GM12878 (cell line): ENCODE measurements at regions not wholly inside any gene's neighbourhood (a gene's known extent, or its start where the extent isn't known, plus 50 kb on each side); places are given as distances from the start of the nearest gene placed in this dataset.
A peak's percentile ranks its signal among the peaks of the same experiment; 100 is the strongest.

Experiments used
- ATF7 ChIP-seq: fragments of 450-650 bp; IDR thresholded peaks from 2 replicates; pipeline ENCODE4 v1.6.1; 2016; ENCODE audit warnings: low read depth, mild to moderate bottlenecking
- BACH1 ChIP-seq: fragments of 450-650 bp; IDR thresholded peaks from 2 replicates; pipeline ENCODE4 v1.6.1; 2017; ENCODE audit warnings: mild to moderate bottlenecking, borderline replicate concordance
- BCL3 ChIP-seq: IDR thresholded peaks from 2 replicates; pipeline ENCODE4 v1.6.1; 2011; ENCODE audit warnings: borderline replicate concordance, low read depth, mild to moderate bottlenecking, moderate library complexity, low read length; ENCODE audit not compliant: insufficient read depth, poor library complexity, severe bottlenecking
- BCLAF1 ChIP-seq: fragments of 450-650 bp; IDR thresholded peaks from 2 replicates; pipeline ENCODE4 v1.6.1; 2017; ENCODE audit warnings: antibody characterized with exemption, mild to moderate bottlenecking, moderate library complexity
- CHD1 ChIP-seq: IDR thresholded peaks from 2 replicates; pipeline ENCODE4 v1.6.1; 2012; ENCODE audit warnings: low read depth, low read length, improper control_type of control experiment
- EZH2 ChIP-seq: IDR thresholded peaks from 2 replicates; pipeline ENCODE4 v1.6.1; 2012; ENCODE audit warnings: low read depth, mild to moderate bottlenecking, control low read depth, inconsistent platforms, low read length, borderline replicate concordance; ENCODE audit not compliant: control insufficient read depth
- GATAD2B ChIP-seq: fragments of 450-650 bp; conservative IDR thresholded peaks from 2 replicates; pipeline ENCODE4 v1.6.1; 2017; ENCODE audit warnings: low read depth, mild to moderate bottlenecking, moderate library complexity
- JUNB ChIP-seq: IDR thresholded peaks from 2 replicates; pipeline ENCODE4 v1.6.1; 2016; ENCODE audit warnings: antibody characterized with exemption, mild to moderate bottlenecking
- JUND ChIP-seq: IDR thresholded peaks from 2 replicates; pipeline ENCODE4 v1.6.1; 2012; ENCODE audit warnings: low read depth, mild to moderate bottlenecking, low read length, improper control_type of control experiment, moderate library complexity
- MXI1 ChIP-seq: fragments of 150-350 bp; IDR thresholded peaks from 2 replicates; pipeline ENCODE4 v1.6.1; 2011; ENCODE audit warnings: low read depth, mild to moderate bottlenecking, inconsistent platforms, low read length, improper control_type of control experiment
- NFIC ChIP-seq: IDR thresholded peaks from 2 replicates; pipeline ENCODE4 v1.6.1; 2012; ENCODE audit warnings: low read depth, mild to moderate bottlenecking, inconsistent platforms, low read length, moderate library complexity
- NFYB ChIP-seq: IDR thresholded peaks from 2 replicates; pipeline ENCODE4 v1.6.1; 2011; ENCODE audit warnings: low read depth, mild to moderate bottlenecking, low read length, improper control_type of control experiment, moderate library complexity; ENCODE audit not compliant: insufficient read depth
- PAX8 ChIP-seq: fragments of 450-650 bp; IDR thresholded peaks from 2 replicates; pipeline ENCODE4 v1.6.1; 2017; ENCODE audit warnings: mild to moderate bottlenecking, moderate library complexity
- PBX3 ChIP-seq: IDR thresholded peaks from 2 replicates; pipeline ENCODE4 v1.6.1; 2011; ENCODE audit warnings: mild to moderate bottlenecking, low read depth, low read length, moderate library complexity; ENCODE audit not compliant: insufficient replicate concordance
- RB1 ChIP-seq: fragments of 450-650 bp; formaldehyde crosslinking; IDR thresholded peaks from 2 replicates; pipeline ENCODE4 v1.6.1; 2017; ENCODE audit warnings: mild to moderate bottlenecking, borderline replicate concordance
- RELA ChIP-seq: fragments of 450-650 bp; IDR thresholded peaks from 2 replicates; pipeline ENCODE4 v1.8.0; 2014; ENCODE audit warnings: borderline replicate concordance; ENCODE audit not compliant: partially characterized antibody
- SREBF1 ChIP-seq: IDR thresholded peaks from 2 replicates; pipeline ENCODE4 v1.6.1; 2012; ENCODE audit warnings: mild to moderate bottlenecking, low read length
- TCF12 ChIP-seq: IDR thresholded peaks from 2 replicates; pipeline ENCODE4 v1.6.1; 2011; ENCODE audit warnings: low read depth, mild to moderate bottlenecking, low read length
- YBX1 ChIP-seq: fragments of 450-650 bp; IDR thresholded peaks from 2 replicates; pipeline ENCODE4 v1.6.1; 2016; ENCODE audit warnings: antibody characterized with exemption
- ZNF384 ChIP-seq: IDR thresholded peaks from 2 replicates; pipeline ENCODE4 v1.6.1; 2012; ENCODE audit warnings: low read depth, mild to moderate bottlenecking, low read length, improper control_type of control experiment, borderline replicate concordance
- ZZZ3 ChIP-seq: IDR thresholded peaks from 2 replicates; pipeline ENCODE4 v1.6.1; 2011; ENCODE audit warnings: low read depth; ENCODE audit not compliant: control insufficient read depth, insufficient read length
- TF ChIP-seq, protein P1 (sequence below): fragments of 150-350 bp; IDR thresholded peaks from 2 replicates; pipeline ENCODE4 v1.6.1; 2014; ENCODE audit warnings: mild to moderate bottlenecking, low read depth, low read length

DNA sequence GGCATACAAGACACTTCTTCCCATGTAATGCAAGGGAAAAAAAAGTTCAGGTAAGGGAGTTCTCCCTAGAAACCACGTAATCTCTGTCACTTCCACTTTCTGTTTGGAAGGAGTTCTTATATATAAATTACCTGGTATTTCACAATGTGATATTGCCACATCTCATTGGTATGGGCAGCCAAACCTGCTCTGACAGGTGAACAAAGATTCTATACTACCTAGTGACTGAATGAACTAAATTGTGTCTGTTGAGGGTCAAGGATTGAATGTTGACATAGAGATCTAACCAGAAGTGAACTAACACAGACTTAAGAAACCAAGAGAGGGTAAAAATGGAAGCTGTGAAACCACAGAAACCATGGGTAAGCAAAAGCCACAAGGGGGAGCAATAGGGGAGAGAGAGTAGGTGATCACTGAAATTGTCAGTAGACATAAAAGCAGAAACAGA is 161.3 kb downstream of the RPL10L start (continued):
- TF ChIP-seq PBX3 = no peak
- TF ChIP-seq JUND = no peak
- TF ChIP-seq ZNF384 = no peak; the same call in 1 of the 2 replicates
- TF ChIP-seq, protein P1, sequence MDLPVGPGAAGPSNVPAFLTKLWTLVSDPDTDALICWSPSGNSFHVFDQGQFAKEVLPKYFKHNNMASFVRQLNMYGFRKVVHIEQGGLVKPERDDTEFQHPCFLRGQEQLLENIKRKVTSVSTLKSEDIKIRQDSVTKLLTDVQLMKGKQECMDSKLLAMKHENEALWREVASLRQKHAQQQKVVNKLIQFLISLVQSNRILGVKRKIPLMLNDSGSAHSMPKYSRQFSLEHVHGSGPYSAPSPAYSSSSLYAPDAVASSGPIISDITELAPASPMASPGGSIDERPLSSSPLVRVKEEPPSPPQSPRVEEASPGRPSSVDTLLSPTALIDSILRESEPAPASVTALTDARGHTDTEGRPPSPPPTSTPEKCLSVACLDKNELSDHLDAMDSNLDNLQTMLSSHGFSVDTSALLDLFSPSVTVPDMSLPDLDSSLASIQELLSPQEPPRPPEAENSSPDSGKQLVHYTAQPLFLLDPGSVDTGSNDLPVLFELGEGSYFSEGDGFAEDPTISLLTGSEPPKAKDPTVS = no peak
- no peak for TF ChIP-seq BCL3
- TF ChIP-seq GATAD2B = 0 out of 2 replicates have a peak, but pooled peaks have one; percentile 43
- no peak for TF ChIP-seq CHD1
- no peak for TF ChIP-seq NFIC
- peak; percentile 72 for TF ChIP-seq ATF7
- no peak for TF ChIP-seq BCLAF1
- no peak for TF ChIP-seq NFYB
- TF ChIP-seq ZZZ3 = no peak
- TF ChIP-seq BACH1 = no peak
- TF ChIP-seq TCF12 = no peak
- TF ChIP-seq JUNB = no peak
- no peak for TF ChIP-seq EZH2
- peak; percentile 30; the same call in 1 of the 2 replicates for TF ChIP-seq MXI1
- no peak for TF ChIP-seq YBX1
- no peak for TF ChIP-seq RB1
- TF ChIP-seq SREBF1 = no peak
- no peak for TF ChIP-seq PAX8
- TF ChIP-seq RELA = no peak
